SK-N-SH treated with all-trans-retinoic acid at 6 μM for 48 hours (cell line): ENCODE measurements at regions not wholly inside any gene's neighbourhood (a gene's known extent, or its start where the extent isn't known, plus 50 kb on each side); places are given as distances from the start of the nearest gene placed in this dataset.

ENCODE experiments used
- ARNTL ChIP-seq: fragments of 450-650 bp; formaldehyde crosslinking; IDR thresholded peaks from 2 replicates; pipeline ENCODE4 v1.5.0; 2020; ENCODE audit warnings: low read depth, mild to moderate bottlenecking, moderate library complexity, borderline replicate concordance
- CREB5 ChIP-seq: fragments of 250-450 bp; sonication (Bioruptor Pico); IDR thresholded peaks from 2 replicates; pipeline ENCODE4 v1.5.1; 2020; ENCODE audit warnings: low read depth, mild to moderate bottlenecking, moderate library complexity
- GLIS3 ChIP-seq: fragments of 250-450 bp; sonication (Bioruptor Pico); IDR thresholded peaks from 2 replicates; pipeline ENCODE4 v1.5.0; 2020; ENCODE audit warnings: mild to moderate bottlenecking, moderate library complexity
- PATZ1 ChIP-seq: fragments of 250-450 bp; sonication (Bioruptor Pico); IDR thresholded peaks from 2 replicates; pipeline ENCODE4 v1.8.0; 2020; ENCODE audit warnings: mild to moderate bottlenecking, moderate library complexity, borderline replicate concordance
- PPARA ChIP-seq: fragments of 250-450 bp; sonication (Bioruptor Pico); IDR thresholded peaks from 2 replicates; pipeline ENCODE4 v1.5.0; 2020; ENCODE audit warnings: mild to moderate bottlenecking, borderline replicate concordance
- RARB ChIP-seq: fragments of 250-450 bp; sonication (Bioruptor Pico); IDR thresholded peaks from 2 replicates; pipeline ENCODE4 v1.8.0; 2021; ENCODE audit warnings: mild to moderate bottlenecking, moderate library complexity
- ZFP30 ChIP-seq: fragments of 450-650 bp; formaldehyde crosslinking; IDR thresholded peaks from 2 replicates; pipeline ENCODE4 v1.5.0; 2022; ENCODE audit warnings: mild to moderate bottlenecking, moderate library complexity
- TF ChIP-seq, protein P1 (sequence below): fragments of 250-450 bp; sonication (Bioruptor Pico); IDR thresholded peaks from 2 replicates; pipeline ENCODE4 v1.5.1; 2021; ENCODE audit warnings: mild to moderate bottlenecking, moderate library complexity
- TF ChIP-seq, protein P2 (sequence below): fragments of 250-450 bp; sonication (Bioruptor Pico); IDR thresholded peaks from 2 replicates; pipeline ENCODE4 v1.8.0; 2021; ENCODE audit warnings: low read depth, mild to moderate bottlenecking, moderate library complexity, borderline replicate concordance

GRCh38 chr11:12324585-12324984, 52.8 kb upstream of the PARVA start:
- no peak for TF ChIP-seq GLIS3 (CRISPR knock-in tag)
- TF ChIP-seq, protein P1, sequence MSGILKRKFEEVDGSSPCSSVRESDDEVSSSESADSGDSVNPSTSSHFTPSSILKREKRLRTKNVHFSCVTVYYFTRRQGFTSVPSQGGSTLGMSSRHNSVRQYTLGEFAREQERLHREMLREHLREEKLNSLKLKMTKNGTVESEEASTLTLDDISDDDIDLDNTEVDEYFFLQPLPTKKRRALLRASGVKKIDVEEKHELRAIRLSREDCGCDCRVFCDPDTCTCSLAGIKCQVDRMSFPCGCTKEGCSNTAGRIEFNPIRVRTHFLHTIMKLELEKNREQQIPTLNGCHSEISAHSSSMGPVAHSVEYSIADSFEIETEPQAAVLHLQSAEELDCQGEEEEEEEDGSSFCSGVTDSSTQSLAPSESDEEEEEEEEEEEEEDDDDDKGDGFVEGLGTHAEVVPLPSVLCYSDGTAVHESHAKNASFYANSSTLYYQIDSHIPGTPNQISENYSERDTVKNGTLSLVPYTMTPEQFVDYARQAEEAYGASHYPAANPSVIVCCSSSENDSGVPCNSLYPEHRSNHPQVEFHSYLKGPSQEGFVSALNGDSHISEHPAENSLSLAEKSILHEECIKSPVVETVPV: no peak
- no peak for TF ChIP-seq CREB5 (CRISPR knock-in tag)
- no peak for TF ChIP-seq ZFP30 (CRISPR knock-in tag)
- TF ChIP-seq, protein P2, sequence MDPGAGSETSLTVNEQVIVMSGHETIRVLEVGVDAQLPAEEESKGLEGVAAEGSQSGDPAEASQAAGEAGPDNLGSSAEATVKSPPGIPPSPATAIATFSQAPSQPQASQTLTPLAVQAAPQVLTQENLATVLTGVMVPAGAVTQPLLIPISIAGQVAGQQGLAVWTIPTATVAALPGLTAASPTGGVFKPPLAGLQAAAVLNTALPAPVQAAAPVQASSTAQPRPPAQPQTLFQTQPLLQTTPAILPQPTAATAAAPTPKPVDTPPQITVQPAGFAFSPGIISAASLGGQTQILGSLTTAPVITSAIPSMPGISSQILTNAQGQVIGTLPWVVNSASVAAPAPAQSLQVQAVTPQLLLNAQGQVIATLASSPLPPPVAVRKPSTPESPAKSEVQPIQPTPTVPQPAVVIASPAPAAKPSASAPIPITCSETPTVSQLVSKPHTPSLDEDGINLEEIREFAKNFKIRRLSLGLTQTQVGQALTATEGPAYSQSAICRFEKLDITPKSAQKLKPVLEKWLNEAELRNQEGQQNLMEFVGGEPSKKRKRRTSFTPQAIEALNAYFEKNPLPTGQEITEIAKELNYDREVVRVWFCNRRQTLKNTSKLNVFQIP (CRISPR knock-in tag): no peak
- no peak for TF ChIP-seq RARB (CRISPR knock-in tag)
- TF ChIP-seq PATZ1 (CRISPR knock-in tag): no peak
- TF ChIP-seq ARNTL (CRISPR knock-in tag): no peak
- no peak for TF ChIP-seq PPARA (CRISPR knock-in tag)
